Fibroblast of lung (primary cell): ENCODE measurements at regions not wholly inside any gene's neighbourhood (a gene's known extent, or its start where the extent isn't known, plus 50 kb on each side); places are given as distances from the start of the nearest gene placed in this dataset.

ENCODE experiments used
- EZH2 ChIP-seq: IDR thresholded peaks from 2 replicates; pipeline ENCODE4 v1.5.1; 2012; ENCODE audit warnings: low read length, control low read depth, mild to moderate bottlenecking; ENCODE audit errors: missing control alignments
- TF ChIP-seq, protein P1 (sequence below), 2 donors: IDR thresholded peaks in 1 of 2; conservative IDR thresholded peaks in 1 of 2; 1 replicate in 1 of 2; 2 replicates in 1 of 2; pipeline ENCODE4 v1.5.1; 2011 to 2012; ENCODE audit warnings: low read length in 2 of 2, control low read depth in 1 of 2, inconsistent platforms in 1 of 2, low read depth in 1 of 2, mild to moderate bottlenecking in 1 of 2

- TF ChIP-seq, protein P1, sequence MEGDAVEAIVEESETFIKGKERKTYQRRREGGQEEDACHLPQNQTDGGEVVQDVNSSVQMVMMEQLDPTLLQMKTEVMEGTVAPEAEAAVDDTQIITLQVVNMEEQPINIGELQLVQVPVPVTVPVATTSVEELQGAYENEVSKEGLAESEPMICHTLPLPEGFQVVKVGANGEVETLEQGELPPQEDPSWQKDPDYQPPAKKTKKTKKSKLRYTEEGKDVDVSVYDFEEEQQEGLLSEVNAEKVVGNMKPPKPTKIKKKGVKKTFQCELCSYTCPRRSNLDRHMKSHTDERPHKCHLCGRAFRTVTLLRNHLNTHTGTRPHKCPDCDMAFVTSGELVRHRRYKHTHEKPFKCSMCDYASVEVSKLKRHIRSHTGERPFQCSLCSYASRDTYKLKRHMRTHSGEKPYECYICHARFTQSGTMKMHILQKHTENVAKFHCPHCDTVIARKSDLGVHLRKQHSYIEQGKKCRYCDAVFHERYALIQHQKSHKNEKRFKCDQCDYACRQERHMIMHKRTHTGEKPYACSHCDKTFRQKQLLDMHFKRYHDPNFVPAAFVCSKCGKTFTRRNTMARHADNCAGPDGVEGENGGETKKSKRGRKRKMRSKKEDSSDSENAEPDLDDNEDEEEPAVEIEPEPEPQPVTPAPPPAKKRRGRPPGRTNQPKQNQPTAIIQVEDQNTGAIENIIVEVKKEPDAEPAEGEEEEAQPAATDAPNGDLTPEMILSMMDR (conservative IDR thresholded peaks at IDR 0.05 in 1 of 2, IDR thresholded peaks at IDR 0.05 in 1 of 2; ENCODE audit: low read depth in 1 of 2, low read length in 2 of 2): no peak
- TF ChIP-seq EZH2: no peak
Observed at GRCh38 chr2:180571559-180571958, 408.8 kb upstream of the UBE2E3 start.
